ENCODE measurements at regions not wholly inside any gene's neighbourhood (a gene's known extent, or its start where the extent isn't known, plus 50 kb on each side); places are given as distances from the start of the nearest gene placed in this dataset.

DNA sequence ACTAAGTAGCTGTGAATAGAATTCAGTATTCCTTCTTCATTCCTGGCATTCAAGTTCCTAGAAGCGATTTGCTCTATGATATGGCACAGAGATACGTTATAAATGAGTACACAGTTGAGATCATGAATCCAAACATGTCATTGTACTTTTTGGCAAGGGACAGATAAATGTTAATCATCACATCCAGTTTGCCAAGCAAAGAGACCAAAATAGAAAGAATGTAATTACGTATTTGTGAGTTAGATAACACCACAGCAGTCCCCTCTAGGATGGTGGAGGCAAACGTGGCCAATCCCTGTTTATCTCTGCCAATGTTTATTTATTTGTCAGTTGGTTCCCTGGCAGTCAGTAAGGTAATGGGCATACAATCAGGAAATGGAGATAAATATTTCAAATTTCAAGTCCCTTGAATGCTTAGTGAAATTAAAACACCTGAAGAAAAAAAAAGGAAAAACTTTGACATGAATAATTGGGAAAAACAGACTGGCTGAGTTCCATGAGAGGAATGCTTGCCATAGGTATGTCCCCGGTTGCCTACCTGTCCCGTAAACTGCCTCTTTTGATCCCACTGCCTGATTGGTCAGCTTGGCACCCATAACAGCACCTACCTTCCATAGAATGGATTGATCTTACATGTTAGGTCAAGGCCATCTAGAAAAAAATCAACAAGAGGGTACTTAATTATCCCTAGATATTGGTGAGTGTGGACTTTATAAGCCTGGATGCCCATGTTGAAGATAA, 451.1 kb upstream of the NETO1 start:
- TF ChIP-seq, protein P1, sequence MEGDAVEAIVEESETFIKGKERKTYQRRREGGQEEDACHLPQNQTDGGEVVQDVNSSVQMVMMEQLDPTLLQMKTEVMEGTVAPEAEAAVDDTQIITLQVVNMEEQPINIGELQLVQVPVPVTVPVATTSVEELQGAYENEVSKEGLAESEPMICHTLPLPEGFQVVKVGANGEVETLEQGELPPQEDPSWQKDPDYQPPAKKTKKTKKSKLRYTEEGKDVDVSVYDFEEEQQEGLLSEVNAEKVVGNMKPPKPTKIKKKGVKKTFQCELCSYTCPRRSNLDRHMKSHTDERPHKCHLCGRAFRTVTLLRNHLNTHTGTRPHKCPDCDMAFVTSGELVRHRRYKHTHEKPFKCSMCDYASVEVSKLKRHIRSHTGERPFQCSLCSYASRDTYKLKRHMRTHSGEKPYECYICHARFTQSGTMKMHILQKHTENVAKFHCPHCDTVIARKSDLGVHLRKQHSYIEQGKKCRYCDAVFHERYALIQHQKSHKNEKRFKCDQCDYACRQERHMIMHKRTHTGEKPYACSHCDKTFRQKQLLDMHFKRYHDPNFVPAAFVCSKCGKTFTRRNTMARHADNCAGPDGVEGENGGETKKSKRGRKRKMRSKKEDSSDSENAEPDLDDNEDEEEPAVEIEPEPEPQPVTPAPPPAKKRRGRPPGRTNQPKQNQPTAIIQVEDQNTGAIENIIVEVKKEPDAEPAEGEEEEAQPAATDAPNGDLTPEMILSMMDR (conservative IDR thresholded peaks at IDR 0.05; ENCODE audit: low read depth, low read length), result no peak
- no peak for TF ChIP-seq EZH2 (IDR thresholded peaks at IDR 0.05; ENCODE audit: borderline replicate concordance, low read depth, low read length, poor library complexity, severe bottlenecking)
- Histone ChIP-seq H3K36me3 (ENCODE audit: insufficient read depth, low read length, poor library complexity, severe bottlenecking) (no peaks in the 10 kb centered on the region), H3K27me3 (replicated peaks; ENCODE audit: insufficient read depth, low read depth, low read length, poor library complexity) (no peaks in the 10 kb centered on the region), H3K9me3 (ENCODE audit: low read depth, low read length, poor library complexity, severe bottlenecking) (peaks cover under 1% of the 10 kb centered on the region), H3K4me1 (ENCODE audit: insufficient read depth, low read length, poor library complexity, severe bottlenecking) (no peaks in the 10 kb centered on the region), H3K27ac (ENCODE audit: low read depth, low read length, poor library complexity, severe bottlenecking) (no peak overlapping the region), H3K4me3 (ENCODE audit: low read depth, low read length, poor library complexity, severe bottlenecking) (no peak overlapping the region)
- POLR2A ChIA-PET (ENCODE audit: low non-redundant PET), result no interaction called here
- intact Hi-C loops (cut with micrococcal nuclease; ENCODE audit: unreplicated experiment), result no loop called here
- CTCF ChIA-PET, result no interaction called here
- no TSS peak for BruUV-seq (replicated peaks)
- DNase-seq (ENCODE audit: low spot score), result no peak

DNA sequence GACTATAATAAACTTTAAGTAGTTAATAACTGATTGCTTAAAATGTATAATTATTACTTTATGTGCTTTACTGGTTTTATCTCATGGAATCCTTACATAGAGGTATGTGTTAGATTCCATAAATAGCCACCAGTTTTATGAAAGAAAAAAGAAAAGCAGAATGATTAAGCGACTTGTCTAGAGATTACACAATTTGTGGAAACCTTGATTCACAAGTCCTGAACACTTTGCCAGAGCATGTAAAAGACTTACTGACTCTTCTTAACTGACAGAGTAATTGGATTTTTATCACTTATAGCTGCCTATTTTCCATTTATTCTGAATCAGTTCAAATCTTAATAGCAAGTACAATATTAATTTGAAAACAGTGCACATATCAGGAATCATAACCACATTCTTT, 448.7 kb upstream of the NETO1 start:
- Histone ChIP-seq H3K4me1 (ENCODE audit: insufficient read depth, low read length, poor library complexity, severe bottlenecking) (no peaks in the 10 kb centered on the region), H3K27ac (ENCODE audit: low read depth, low read length, poor library complexity, severe bottlenecking) (no peak overlapping the region), H3K36me3 (ENCODE audit: insufficient read depth, low read length, poor library complexity, severe bottlenecking) (no peaks in the 10 kb centered on the region), H3K4me3 (ENCODE audit: low read depth, low read length, poor library complexity, severe bottlenecking) (no peak overlapping the region), H3K9me3 (ENCODE audit: low read depth, low read length, poor library complexity, severe bottlenecking) (peaks cover 4% of the 10 kb centered on the region), H3K27me3 (replicated peaks; ENCODE audit: insufficient read depth, low read depth, low read length, poor library complexity) (no peaks in the 10 kb centered on the region)
- ChIA-PET POLR2A (ENCODE audit: low non-redundant PET) (no interaction called here), CTCF (no interaction called here)
- intact Hi-C loops (cut with micrococcal nuclease; ENCODE audit: unreplicated experiment), result no loop called here
- no peak for TF ChIP-seq EZH2 (IDR thresholded peaks at IDR 0.05; ENCODE audit: borderline replicate concordance, low read depth, low read length, poor library complexity, severe bottlenecking)
- TF ChIP-seq, protein P1 (conservative IDR thresholded peaks at IDR 0.05; ENCODE audit: low read depth, low read length), result no peak
- BruUV-seq (replicated peaks), result no TSS peak
- DNase-seq (ENCODE audit: low spot score), result no peak

DNA sequence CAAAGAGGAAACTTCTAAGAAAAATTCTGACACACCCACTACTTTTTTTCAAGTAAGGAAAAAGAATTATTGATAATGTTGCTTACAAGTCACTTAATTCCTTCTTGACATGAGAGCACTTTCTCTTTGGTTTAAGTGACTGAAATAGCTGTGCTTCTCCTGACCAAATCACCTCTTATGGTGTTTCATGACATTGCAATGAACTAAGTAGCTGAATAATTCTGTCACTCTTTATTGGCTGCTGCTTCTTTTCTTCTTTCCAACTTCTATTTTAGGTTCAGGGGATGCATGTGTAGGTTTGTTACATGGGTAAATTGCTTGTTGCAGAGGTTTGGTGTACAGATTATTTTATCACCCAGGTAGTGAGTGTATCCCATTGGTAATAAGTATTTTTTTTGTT, 447.6 kb upstream of the NETO1 start:
- CTCF ChIA-PET, result no interaction called here
- no peaks in the 10 kb centered on the region for H3K36me3 ChIP-seq (ENCODE audit: insufficient read depth, low read length, poor library complexity, severe bottlenecking)
- H3K9me3 ChIP-seq (ENCODE audit: low read depth, low read length, poor library complexity, severe bottlenecking), result peaks cover 4% of the 10 kb centered on the region
- no TSS peak for BruUV-seq (replicated peaks)
- H3K27me3 ChIP-seq (replicated peaks; ENCODE audit: insufficient read depth, low read depth, low read length, poor library complexity), result no peaks in the 10 kb centered on the region
- POLR2A ChIA-PET (ENCODE audit: low non-redundant PET), result no interaction called here
- no peak for DNase-seq (ENCODE audit: low spot score)
- no peak overlapping the region for H3K4me3 ChIP-seq (ENCODE audit: low read depth, low read length, poor library complexity, severe bottlenecking)
- H3K27ac ChIP-seq (ENCODE audit: low read depth, low read length, poor library complexity, severe bottlenecking), result no peak overlapping the region
- TF ChIP-seq, protein P1 (conservative IDR thresholded peaks at IDR 0.05; ENCODE audit: low read depth, low read length), result no peak
- no peak for TF ChIP-seq EZH2 (IDR thresholded peaks at IDR 0.05; ENCODE audit: borderline replicate concordance, low read depth, low read length, poor library complexity, severe bottlenecking)
- no peaks in the 10 kb centered on the region for H3K4me1 ChIP-seq (ENCODE audit: insufficient read depth, low read length, poor library complexity, severe bottlenecking)
- intact Hi-C loops (cut with micrococcal nuclease; ENCODE audit: unreplicated experiment), result no loop called here

All from A673 (cell line).